ENCODE measurements at regions not wholly inside any gene's neighbourhood (a gene's known extent, or its start where the extent isn't known, plus 50 kb on each side); places are given as distances from the start of the nearest gene placed in this dataset.
A peak's percentile ranks its signal among the peaks of the same experiment; 100 is the strongest.

- DNase-seq (ENCODE audit: low read depth, low spot score) = no peak
These were observed 550.7 kb upstream of the ALCAM start for GRCh38 chr3:104816008-104816407.

GRCh38 chr3:104816716-104817115 lies 550.0 kb upstream of the ALCAM start:
- no peak for DNase-seq (ENCODE audit: low read depth, low spot score)

GRCh38 chr3:104819333-104819732 lies 547.4 kb upstream of the ALCAM start:
- no peak for DNase-seq (ENCODE audit: low read depth, low spot score)

- DNase-seq (ENCODE audit: low read depth, low spot score) = no peak
These were observed 545.8 kb upstream of the ALCAM start for GRCh38 chr3:104820959-104821358.

GRCh38 chr3:104825116-104825515 lies 541.6 kb upstream of the ALCAM start:
- peak; percentile 94 for DNase-seq (ENCODE audit: low read depth, low spot score)

GRCh38 chr3:104831071-104831470 lies 535.6 kb upstream of the ALCAM start:
- no peak for DNase-seq (ENCODE audit: low read depth, low spot score)

GRCh38 chr3:104832530-104832929 lies 534.2 kb upstream of the ALCAM start:
- no peak for DNase-seq (ENCODE audit: low read depth, low spot score)

GRCh38 chr3:104835376-104835775 lies 531.3 kb upstream of the ALCAM start:
- no peak for DNase-seq (ENCODE audit: low read depth, low spot score)

GRCh38 chr3:104846270-104846669 lies 520.4 kb upstream of the ALCAM start:
- DNase-seq (ENCODE audit: low read depth, low spot score) = peak; percentile 26

- no peak for DNase-seq (ENCODE audit: low read depth, low spot score)
These were observed 517.6 kb upstream of the ALCAM start for GRCh38 chr3:104849070-104849469.

GRCh38 chr3:104854468-104854867 lies 512.2 kb upstream of the ALCAM start:
- DNase-seq (ENCODE audit: low read depth, low spot score) = no peak

GRCh38 chr3:104855702-104856101 lies 511.0 kb upstream of the ALCAM start:
- no peak for DNase-seq (ENCODE audit: low read depth, low spot score)

- DNase-seq (ENCODE audit: low read depth, low spot score) = no peak
These were observed 510.0 kb upstream of the ALCAM start for GRCh38 chr3:104856741-104857140.

GRCh38 chr3:104868291-104868690 lies 498.4 kb upstream of the ALCAM start:
- DNase-seq (ENCODE audit: low read depth, low spot score) = no peak

- DNase-seq (ENCODE audit: low read depth, low spot score) = no peak
These were observed 496.4 kb upstream of the ALCAM start for GRCh38 chr3:104870276-104870675.

GRCh38 chr3:104873331-104873730 lies 493.4 kb upstream of the ALCAM start:
- DNase-seq (ENCODE audit: low read depth, low spot score) = no peak

- no peak for DNase-seq (ENCODE audit: low read depth, low spot score)
These were observed 488.3 kb upstream of the ALCAM start for GRCh38 chr3:104878395-104878794.

- DNase-seq (ENCODE audit: low read depth, low spot score) = no peak
These were observed 486.8 kb upstream of the ALCAM start for GRCh38 chr3:104879919-104880318.

- DNase-seq (ENCODE audit: low read depth, low spot score) = no peak
These were observed 481.4 kb upstream of the ALCAM start for GRCh38 chr3:104885214-104885814.

- DNase-seq (ENCODE audit: low read depth, low spot score) = no peak
These were observed 480.3 kb upstream of the ALCAM start for GRCh38 chr3:104886220-104886995.

- DNase-seq (ENCODE audit: low read depth, low spot score) = no peak
These were observed 479.6 kb upstream of the ALCAM start for GRCh38 chr3:104887069-104887468.

GRCh38 chr3:104887619-104888018 lies 479.1 kb upstream of the ALCAM start:
- no peak for DNase-seq (ENCODE audit: low read depth, low spot score)

- no peak for DNase-seq (ENCODE audit: low read depth, low spot score)
These were observed 474.7 kb upstream of the ALCAM start for GRCh38 chr3:104892044-104892443.

All from smooth muscle cell of the brain vasculature (primary cell).